HG03097 (cell line): ENCODE measurements at regions not wholly inside any gene's neighbourhood (a gene's known extent, or its start where the extent isn't known, plus 50 kb on each side); places are given as distances from the start of the nearest gene placed in this dataset.
"Not testable (repeated sequence)": the region's sequence is repeated elsewhere in the genome, so short reads cannot be mapped to it uniquely, and the experiment has no call there.

Source experiments
- ATAC-seq: cut with Tn5 transposase; IDR thresholded peaks from one replicate; pipeline ENCODE4 v1.9.1; 2021; ENCODE audit not compliant: unreplicated experiment, low FRiP score

GRCh38 chr4:138805736-138806135, 209.8 kb upstream of the NOCT start:
- ATAC-seq = no peak

GRCh38 chr4:138804711-138805110, 210.9 kb upstream of the NOCT start:
- ATAC-seq = no peak

GRCh38 chr4:138803051-138803450, 212.5 kb upstream of the NOCT start:
- no peak for ATAC-seq

- no peak for ATAC-seq
Observed at GRCh38 chr4:138802499-138802898, 213.1 kb upstream of the NOCT start.

GRCh38 chr4:138800421-138800820, 215.2 kb upstream of the NOCT start:
- ATAC-seq = no peak

- no peak for ATAC-seq
Observed at GRCh38 chr4:138798404-138798803, 217.2 kb upstream of the NOCT start.

GRCh38 chr4:138797646-138798045, 217.9 kb upstream of the NOCT start:
- ATAC-seq = no peak

GRCh38 chr4:138796761-138797160, 218.8 kb upstream of the NOCT start:
- no peak for ATAC-seq

- ATAC-seq = no peak
Observed at GRCh38 chr4:138790706-138791340, 224.8 kb upstream of the NOCT start.

GRCh38 chr4:138789796-138790195, 225.8 kb upstream of the NOCT start:
- no peak for ATAC-seq

- no peak for ATAC-seq
Observed at GRCh38 chr4:138788857-138789256, 226.7 kb upstream of the NOCT start.

GRCh38 chr4:138788267-138788790, 227.3 kb upstream of the NOCT start:
- ATAC-seq = no peak

GRCh38 chr4:138779761-138780160, 235.8 kb upstream of the NOCT start:
- ATAC-seq = not testable (repeated sequence)

GRCh38 chr4:138775890-138776289, 239.7 kb upstream of the NOCT start:
- ATAC-seq = no peak

- no peak for ATAC-seq
Observed at GRCh38 chr4:138775489-138775888, 240.1 kb upstream of the NOCT start.

GRCh38 chr4:138774940-138775339, 240.6 kb upstream of the NOCT start:
- ATAC-seq = no peak

- ATAC-seq = not testable (repeated sequence)
Observed at GRCh38 chr4:138774125-138774524, 241.5 kb upstream of the NOCT start.

- ATAC-seq = no peak
Observed at GRCh38 chr4:138773321-138773720, 242.3 kb upstream of the NOCT start.

GRCh38 chr4:138772366-138772765, 243.2 kb upstream of the NOCT start:
- no peak for ATAC-seq

GRCh38 chr4:138770818-138771217, 244.8 kb upstream of the NOCT start:
- no peak for ATAC-seq

- ATAC-seq = no peak
Observed at GRCh38 chr4:138766332-138766731, 249.2 kb upstream of the NOCT start.

GRCh38 chr4:138765442-138765841, 250.1 kb upstream of the NOCT start:
- ATAC-seq = no peak
